ENCODE measurements at regions not wholly inside any gene's neighbourhood (a gene's known extent, or its start where the extent isn't known, plus 50 kb on each side); places are given as distances from the start of the nearest gene placed in this dataset.

- DNase-seq, result no peak
These were observed 741.7 kb downstream of the LTN1 start for GRCh38 chr21:28250946-28251345.

GRCh38 chr21:28247454-28248020, 745.1 kb downstream of the LTN1 start:
- DNase-seq, result no peak

- DNase-seq, result no peak
These were observed 752.1 kb downstream of the LTN1 start for GRCh38 chr21:28240586-28240985.

DNA sequence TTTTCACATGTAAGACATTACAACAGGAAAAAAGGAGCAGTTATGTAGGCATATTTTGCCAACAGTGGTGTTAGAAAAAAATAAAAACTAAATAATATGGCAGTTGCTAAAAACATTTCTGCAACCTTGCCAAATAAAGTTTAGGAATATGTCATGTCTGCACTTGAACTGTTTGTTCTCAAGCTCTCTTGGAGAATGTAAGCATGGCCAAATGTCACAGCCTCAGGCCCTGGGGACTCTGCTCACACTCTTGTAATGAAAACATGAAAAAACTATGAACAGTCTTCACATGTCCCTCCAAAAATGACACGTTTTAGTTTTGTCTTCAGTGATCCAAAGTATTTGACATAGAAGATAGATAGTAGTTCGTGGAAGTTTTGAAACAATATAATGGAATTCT, 753.3 kb downstream of the LTN1 start:
- no peak for DNase-seq

- no peak for DNase-seq
These were observed 755.0 kb downstream of the LTN1 start for GRCh38 chr21:28237661-28238060.

DNA sequence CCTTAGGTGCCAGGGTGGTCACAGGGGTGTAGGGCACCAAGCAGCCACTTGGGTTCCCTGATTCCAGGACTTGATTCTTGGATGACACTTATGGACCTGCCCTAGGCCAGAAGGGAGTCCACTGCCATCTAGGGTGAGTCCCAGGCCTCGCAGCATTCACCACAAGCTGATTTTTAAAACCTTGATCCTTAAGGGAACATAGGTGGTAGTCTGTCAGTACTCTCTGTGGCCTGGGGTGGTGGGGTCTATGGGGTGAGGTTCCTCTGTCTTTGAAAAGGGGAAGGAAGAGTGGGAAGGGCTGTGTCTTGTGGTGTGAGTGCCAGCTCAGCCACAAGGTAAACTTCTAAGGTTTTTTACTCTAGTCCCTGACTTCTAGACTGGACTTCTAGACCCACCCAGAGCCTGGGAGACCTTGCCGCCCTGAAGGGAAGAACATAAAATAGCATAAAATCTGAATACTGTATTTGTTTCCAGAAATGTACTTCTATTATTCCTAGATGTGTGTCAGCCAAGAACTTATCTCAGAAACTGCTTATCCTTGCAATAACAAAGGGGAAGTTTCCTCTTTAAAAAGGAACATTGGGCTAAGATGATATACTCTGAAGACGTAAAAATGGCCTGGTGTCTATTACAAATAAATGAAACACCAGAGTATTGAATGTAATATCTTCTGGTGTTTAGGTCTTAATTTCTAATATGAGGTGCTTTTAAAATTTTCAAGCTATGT, 757.3 kb downstream of the LTN1 start:
- DNase-seq, result peak in 3 of 56 donors; percentile 4 to 13 (median 11)

DNA sequence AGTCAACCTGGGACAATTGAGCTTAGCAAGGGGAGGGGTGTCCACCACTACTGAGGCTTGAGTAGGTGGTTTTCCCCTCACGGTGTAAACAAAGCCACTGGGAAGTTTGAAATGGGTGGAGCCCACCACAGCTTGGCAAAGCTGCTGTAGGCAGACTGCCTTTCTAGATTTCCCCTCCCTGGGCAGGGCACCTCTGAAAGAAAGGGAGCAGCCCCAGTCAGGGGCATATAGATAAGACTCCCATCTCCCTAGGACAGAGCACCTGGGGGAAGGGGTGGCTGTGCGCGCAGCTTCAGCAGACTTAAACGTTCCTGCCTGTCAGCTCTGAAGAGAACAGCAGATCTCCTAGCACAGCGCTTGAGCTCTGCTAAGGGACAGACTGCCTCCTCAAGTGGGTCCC, 758.4 kb downstream of the LTN1 start:
- DNase-seq, result no peak

- no peak for DNase-seq
These were observed 759.0 kb downstream of the LTN1 start for GRCh38 chr21:28233536-28234220.

GRCh38 chr21:28230559-28230958, 762.1 kb downstream of the LTN1 start:
- no peak for DNase-seq

DNA sequence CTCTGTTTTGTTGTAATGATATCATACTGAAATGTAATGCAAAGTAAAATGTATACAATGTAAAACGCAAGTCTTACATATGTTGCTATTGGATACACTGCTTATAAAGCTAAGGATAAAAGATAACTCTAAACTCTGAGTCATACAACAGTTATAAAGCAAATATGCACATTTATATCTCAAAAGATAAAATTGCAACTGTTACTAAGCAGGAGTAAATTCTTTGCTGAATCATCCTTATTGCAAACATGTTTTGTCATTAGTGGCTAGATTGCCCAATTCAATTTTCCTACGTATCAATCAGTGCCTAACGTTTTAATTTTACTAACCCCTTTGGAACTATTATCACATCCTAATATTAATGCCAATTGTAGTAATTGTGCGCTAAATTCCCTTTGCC, 762.9 kb downstream of the LTN1 start:
- no peak for DNase-seq

DNA sequence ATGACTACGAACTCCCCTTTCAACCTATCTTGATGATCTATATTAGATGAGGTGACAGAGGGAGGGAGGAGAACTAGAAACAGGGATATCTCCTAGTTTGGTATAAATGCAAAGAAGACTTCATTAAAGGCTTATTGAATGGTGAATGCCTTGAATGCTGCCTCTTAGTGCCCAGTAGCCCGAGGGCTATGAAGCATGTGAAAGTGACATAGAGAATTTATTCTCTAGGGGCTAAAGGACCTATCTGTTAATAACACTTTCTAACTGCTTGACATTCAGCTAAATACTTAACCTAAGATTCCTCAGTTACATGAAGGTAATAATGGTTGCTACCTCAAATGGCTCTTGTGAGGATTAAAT, 764.1 kb downstream of the LTN1 start:
- no peak for DNase-seq

GRCh38 chr21:28227881-28228635, 764.6 kb downstream of the LTN1 start:
- no peak for DNase-seq

DNA sequence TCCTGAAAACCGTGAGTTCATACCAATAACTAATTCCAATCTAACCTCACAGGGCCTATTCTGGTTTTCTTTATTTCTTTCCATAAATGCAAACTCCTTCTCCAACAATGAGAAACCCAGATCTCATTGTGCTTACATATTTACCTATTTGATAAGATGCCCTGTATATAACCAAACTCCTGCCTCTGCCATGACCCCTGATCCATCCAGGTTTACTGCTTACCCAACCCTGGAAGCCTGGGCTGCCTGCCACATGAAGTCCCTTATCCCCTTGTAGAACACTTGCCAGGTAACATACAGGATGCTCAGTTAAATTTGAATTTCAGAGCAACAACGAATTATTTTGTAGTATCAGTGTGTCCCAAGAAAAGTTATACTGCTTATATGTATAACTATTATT, 766.1 kb downstream of the LTN1 start:
- DNase-seq, result no peak

DNA sequence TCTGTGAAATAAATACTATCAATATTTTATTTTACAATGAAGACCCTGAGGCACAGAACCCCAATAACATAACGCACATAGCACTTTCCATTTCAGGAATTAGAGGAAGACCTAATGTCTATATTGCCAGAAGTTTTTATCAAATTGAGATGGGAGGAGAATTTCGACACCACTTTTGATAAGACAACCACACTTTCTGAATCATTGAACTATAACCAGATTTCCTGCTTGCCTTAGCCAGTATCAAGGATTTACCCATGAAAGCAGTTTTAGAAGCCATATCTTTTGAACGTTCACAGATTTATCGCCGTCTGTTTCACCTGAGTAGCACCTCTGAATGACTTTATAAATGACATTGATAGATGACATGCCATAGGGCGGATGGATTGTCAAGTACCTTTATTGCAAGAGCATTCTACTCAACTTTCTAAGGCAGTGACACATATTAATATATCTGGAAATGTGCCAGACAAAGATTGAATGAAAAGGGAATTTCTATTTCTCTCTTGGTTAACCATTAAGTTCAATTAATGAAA, 768.4 kb downstream of the LTN1 start:
- DNase-seq, result no peak

DNA sequence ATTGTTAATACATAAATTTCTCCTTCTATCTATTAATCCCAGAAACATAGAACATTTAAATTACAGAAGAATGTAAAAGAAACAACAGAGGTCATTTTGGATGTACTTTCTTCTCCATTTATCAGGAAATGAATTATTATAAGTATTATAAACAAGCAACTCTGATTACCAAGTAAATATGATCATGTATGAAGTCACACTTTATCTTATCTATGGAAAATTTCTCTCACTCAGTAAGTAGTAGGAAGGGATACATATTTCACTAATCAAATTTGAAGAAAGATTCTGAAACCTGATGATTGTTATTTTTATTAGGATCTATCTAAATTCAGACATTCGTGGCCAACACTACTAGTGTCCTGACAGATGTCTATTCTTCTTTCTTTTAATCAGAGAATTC, 770.7 kb downstream of the LTN1 start:
- DNase-seq, result no peak

DNA sequence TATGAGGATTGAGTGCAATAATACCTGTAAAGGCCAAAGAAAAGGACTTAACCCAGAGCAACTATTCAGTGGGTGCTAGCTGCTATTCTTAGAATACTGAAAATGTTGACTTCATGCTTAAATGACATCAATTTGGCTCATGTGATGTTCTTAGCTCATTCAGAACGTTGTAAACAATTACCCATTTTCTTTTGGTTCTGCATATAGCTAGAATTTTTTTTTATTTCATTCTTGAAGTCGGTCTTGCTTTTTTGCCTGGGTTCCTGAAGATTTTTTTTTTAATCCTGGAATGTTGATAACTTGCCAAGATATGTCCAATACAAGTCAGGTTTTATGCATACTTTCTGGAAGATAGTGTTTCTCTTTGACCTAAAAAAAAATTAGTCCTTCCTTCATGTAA, 772.0 kb downstream of the LTN1 start:
- no peak for DNase-seq

DNA sequence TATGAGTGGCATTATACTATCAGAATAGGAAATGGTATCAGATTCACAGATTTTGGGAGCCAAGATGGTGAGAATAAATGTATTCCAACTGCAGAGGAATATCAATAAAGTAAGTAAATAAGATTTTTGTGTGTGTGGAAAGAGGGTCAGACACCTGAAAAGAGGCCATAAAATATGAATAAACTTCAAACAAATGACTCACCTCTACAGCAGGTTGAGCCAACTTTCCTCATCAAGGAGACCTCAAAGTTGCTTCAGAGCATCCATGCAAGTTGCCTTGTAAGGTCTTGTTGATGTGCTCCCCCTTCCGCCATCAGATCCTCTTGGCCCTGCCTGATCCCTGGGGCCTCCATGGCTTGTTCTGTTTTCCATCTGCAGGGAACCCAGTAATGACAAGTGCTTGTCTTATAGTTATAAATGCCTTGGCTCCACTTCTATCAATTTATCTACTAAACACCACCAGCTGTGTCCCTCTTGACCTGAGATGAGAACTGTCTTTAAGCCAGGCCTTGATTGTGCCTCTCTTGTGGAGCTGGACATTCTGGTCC, 775.6 kb downstream of the LTN1 start:
- no peak for DNase-seq

DNA sequence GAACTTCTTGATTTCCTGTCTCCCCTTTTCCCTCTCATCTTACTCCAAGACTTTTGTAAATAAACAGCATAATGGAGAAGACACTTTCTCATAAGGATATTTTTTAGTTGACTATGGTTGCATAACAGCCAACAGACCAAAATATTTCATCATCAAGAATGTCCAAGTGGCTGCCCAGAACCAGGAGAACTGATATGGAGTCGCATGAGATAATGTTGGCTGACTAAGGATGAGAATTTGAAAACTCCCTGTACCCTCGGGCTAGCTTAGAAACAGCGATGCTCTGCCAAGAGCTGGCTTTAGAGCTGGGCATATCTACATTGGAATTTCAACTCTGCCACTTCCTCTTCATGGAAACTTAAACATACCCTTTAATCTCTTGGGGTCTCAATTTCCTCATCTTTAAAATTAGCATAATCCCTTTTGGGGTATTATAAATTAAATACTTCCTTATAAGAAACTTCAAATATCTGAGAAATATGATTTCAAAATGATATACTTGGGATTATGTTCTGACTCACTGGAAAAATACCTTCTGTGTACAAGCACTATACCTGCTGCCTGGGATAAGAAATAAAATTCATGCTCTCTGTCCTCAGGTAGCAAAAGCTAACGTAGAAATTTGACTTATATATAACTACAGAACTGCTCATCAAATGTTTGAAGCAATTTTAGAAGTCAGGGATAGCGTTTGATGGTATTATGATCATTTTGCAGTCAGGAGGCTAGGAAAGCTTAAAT, 777.3 kb downstream of the LTN1 start:
- no peak for DNase-seq

DNA sequence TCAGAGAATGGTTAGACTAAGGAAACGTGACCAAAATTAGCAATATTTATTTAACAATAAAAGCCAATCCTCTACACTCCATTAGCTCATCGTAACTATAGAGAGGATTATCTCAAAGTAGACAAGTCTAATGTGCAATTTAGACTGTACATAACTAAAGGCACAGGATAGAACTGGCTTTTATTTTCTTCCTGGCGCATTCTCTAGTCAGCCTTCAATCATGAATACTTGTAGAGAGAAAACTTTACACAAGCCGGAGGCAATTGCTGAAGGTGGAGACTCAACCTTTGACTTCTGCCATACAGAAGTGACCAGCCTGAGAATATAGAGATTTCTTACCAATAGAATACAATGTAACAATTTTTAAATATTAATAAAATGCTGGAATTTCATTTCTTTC, 777.9 kb downstream of the LTN1 start:
- DNase-seq, result no peak

DNA sequence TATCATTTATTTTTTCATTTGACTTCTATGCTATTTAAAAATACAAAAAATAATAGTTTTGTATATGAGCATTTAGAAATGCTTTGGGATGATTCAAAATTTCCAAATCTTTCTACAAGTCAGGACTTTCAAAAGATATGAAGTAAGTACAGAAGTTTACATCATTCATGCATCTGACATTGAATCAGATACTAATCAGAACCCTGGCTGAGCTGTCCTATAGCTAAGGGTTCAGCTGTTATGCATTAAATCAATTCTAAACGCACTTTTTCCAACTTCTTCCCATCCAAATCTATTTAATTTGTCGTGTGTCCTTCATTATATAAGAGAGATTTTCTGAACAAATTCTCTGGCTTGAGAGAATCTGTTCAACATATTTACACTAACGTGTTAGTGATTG, 779.4 kb downstream of the LTN1 start:
- no peak for DNase-seq

DNA sequence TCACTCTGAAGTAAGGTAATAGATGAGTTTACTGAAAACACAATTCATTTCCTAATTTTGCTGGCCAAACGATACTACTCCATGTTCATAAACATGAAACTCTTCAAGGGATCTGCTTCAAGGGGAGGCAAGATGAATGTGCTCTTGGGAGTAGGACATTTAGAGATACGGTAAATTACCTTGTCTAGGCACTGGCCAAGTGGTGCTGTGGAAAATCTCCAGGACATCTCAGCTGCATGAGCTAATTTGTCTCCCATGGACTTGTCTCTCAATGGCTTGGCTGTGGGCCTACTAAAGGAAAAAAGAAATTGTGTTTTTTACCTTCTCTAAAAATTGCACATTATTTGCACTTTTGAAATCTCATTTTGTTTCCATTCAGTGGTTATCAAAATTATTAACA, 780.6 kb downstream of the LTN1 start:
- DNase-seq, result no peak
